K562 (cell line): ENCODE measurements at regions not wholly inside any gene's neighbourhood (a gene's known extent, or its start where the extent isn't known, plus 50 kb on each side); places are given as distances from the start of the nearest gene placed in this dataset.

Source experiments
- CEBPZ ChIP-seq: fragments of 150-350 bp; IDR thresholded peaks from 2 replicates; pipeline ENCODE4 v1.6.1; 2014; ENCODE audit warnings: low read depth, mild to moderate bottlenecking, low read length, borderline replicate concordance
- GABPB1 ChIP-seq: sonication (generic); formaldehyde crosslinking; IDR thresholded peaks from 2 replicates; pipeline ENCODE4 v1.8.0; 2022; ENCODE audit warnings: mild to moderate bottlenecking, missing genetic modification reagents
- NEUROD1 ChIP-seq: fragments of 150-350 bp; IDR thresholded peaks from 2 replicates; pipeline ENCODE4 v1.6.1; 2014; ENCODE audit warnings: borderline replicate concordance, low read length, low read depth; ENCODE audit not compliant: partially characterized antibody
- NFATC3 ChIP-seq: fragments of 450-650 bp; IDR thresholded peaks from 2 replicates; pipeline ENCODE4 v1.6.1; 2017; ENCODE audit warnings: mild to moderate bottlenecking
- NR0B1 ChIP-seq: fragments of 450-650 bp; IDR thresholded peaks from one replicate; pipeline ENCODE4 v1.6.1; 2018; ENCODE audit warnings: mild to moderate bottlenecking, moderate library complexity; ENCODE audit not compliant: partially characterized antibody
- SAP30 ChIP-seq: fragments of 200-600 bp; sonication (generic); IDR thresholded peaks from 2 replicates; pipeline ENCODE4 v1.6.1; 2012; ENCODE audit warnings: borderline replicate concordance, low read depth, mild to moderate bottlenecking, moderate library complexity, low read length, control low read depth, inconsistent platforms; ENCODE audit not compliant: insufficient read depth, poor library complexity, severe bottlenecking
- SPI1 ChIP-seq: IDR thresholded peaks from 2 replicates; pipeline ENCODE4 v1.6.1; 2011; ENCODE audit warnings: low read depth, low read length, control low read depth, borderline replicate concordance
- ZNF449 ChIP-seq: fragments of 250-450 bp; sonication (Bioruptor Pico); IDR thresholded peaks from 2 replicates; pipeline ENCODE4 v1.8.0; 2022; ENCODE audit warnings: moderate library complexity, mild to moderate bottlenecking, inconsistent platforms

GRCh38 chr15:31172606-31173005 is 71.1 kb upstream of the TRPM1 start (continued):
- TF ChIP-seq NFATC3 (no peak), SAP30 (no peak), GABPB1 (CRISPR knock-in tag) (no peak), NEUROD1 (no peak), SPI1 (no peak), ZNF449 (CRISPR knock-in tag) (no peak), NR0B1 (no peak), CEBPZ (no peak)
